Neuron (in vitro differentiated cells): ENCODE measurements at regions not wholly inside any gene's neighbourhood (a gene's known extent, or its start where the extent isn't known, plus 50 kb on each side); places are given as distances from the start of the nearest gene placed in this dataset.

Experiments used
- H2AFZ ChIP-seq: one replicate; pipeline ENCODE4 v1.6.1; 2013; ENCODE audit warnings: low read depth, mild to moderate bottlenecking, inconsistent platforms, low read length, moderate library complexity
- H3K27me3 ChIP-seq: one replicate; pipeline ENCODE4 v1.6.1; 2013; ENCODE audit warnings: low read length; ENCODE audit not compliant: insufficient read depth
- H3K36me3 ChIP-seq: one replicate; pipeline ENCODE4 v1.6.1; 2013; ENCODE audit warnings: low read length; ENCODE audit not compliant: insufficient read depth
- H3K4me1 ChIP-seq: one replicate; pipeline ENCODE4 v1.6.1; 2013; ENCODE audit warnings: low read length; ENCODE audit not compliant: insufficient read depth
- H3K4me3 ChIP-seq: 2 replicates; pipeline ENCODE4 v1.5.1; 2013; ENCODE audit warnings: mild to moderate bottlenecking, low read length, moderate library complexity
- H3K9me3 ChIP-seq: one replicate; pipeline ENCODE4 v1.6.1; 2013; ENCODE audit warnings: low read length

GRCh38 chr5:32973646-32974045, 262.5 kb downstream of the NPR3 start:
- H3K36me3 ChIP-seq: no peaks in the 10 kb centered on the region
- H3K4me3 ChIP-seq: no peak overlapping the region
- H2AFZ ChIP-seq: no peak overlapping the region
- no peaks in the 10 kb centered on the region for H3K4me1 ChIP-seq
- no peaks in the 10 kb centered on the region for H3K9me3 ChIP-seq
- H3K27me3 ChIP-seq: no peaks in the 10 kb centered on the region

GRCh38 chr5:32975656-32976375, 264.7 kb downstream of the NPR3 start:
- H3K9me3 ChIP-seq: no peaks in the 10 kb centered on the region
- no peak overlapping the region for H2AFZ ChIP-seq
- H3K36me3 ChIP-seq: no peaks in the 10 kb centered on the region
- no peak overlapping the region for H3K4me3 ChIP-seq
- no peaks in the 10 kb centered on the region for H3K4me1 ChIP-seq
- no peaks in the 10 kb centered on the region for H3K27me3 ChIP-seq

GRCh38 chr5:32981061-32981460, 269.9 kb downstream of the NPR3 start:
- no peaks in the 10 kb centered on the region for H3K9me3 ChIP-seq
- H2AFZ ChIP-seq: no peak overlapping the region
- no peak overlapping the region for H3K4me3 ChIP-seq
- no peaks in the 10 kb centered on the region for H3K36me3 ChIP-seq
- no peaks in the 10 kb centered on the region for H3K4me1 ChIP-seq
- H3K27me3 ChIP-seq: no peaks in the 10 kb centered on the region

DNA sequence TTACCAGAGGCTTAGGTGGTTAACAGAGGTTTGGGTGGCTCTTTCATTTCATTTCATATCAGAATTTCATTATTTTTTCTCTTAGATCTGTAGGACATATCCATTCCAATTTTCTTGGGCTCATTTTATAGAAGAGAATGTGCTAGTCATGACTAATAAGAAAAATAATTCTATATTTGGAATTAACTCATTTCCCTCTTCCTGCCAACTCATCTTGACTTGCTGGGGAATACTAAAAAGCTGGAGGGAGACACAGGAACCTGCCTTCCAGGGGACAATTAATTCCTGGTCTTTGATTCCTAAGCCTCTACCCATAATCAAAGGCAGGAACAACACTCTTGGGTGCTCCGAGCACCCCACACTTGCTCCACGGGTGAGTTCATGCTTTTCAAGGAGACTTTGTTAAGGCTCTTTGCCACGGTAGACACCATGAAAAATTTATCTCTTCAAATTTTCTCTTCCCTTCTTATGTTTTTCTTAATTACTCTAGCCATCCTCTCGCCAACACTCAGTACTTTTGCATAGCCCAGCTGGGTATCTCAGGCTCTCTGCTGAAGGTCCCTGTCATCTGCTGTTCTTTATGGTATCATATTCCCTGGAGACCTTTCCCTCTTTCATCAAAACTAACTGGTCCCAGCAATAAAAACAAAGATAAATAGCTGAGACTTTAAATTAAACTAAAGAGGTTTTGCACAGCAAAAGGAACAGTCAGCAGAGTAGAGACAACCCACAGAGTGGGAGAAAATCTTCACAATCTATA, 273.9 kb downstream of the NPR3 start:
- H3K4me3 ChIP-seq: no peak overlapping the region
- no peaks in the 10 kb centered on the region for H3K36me3 ChIP-seq
- no peaks in the 10 kb centered on the region for H3K9me3 ChIP-seq
- no peak overlapping the region for H2AFZ ChIP-seq
- no peaks in the 10 kb centered on the region for H3K4me1 ChIP-seq
- H3K27me3 ChIP-seq: no peaks in the 10 kb centered on the region

DNA sequence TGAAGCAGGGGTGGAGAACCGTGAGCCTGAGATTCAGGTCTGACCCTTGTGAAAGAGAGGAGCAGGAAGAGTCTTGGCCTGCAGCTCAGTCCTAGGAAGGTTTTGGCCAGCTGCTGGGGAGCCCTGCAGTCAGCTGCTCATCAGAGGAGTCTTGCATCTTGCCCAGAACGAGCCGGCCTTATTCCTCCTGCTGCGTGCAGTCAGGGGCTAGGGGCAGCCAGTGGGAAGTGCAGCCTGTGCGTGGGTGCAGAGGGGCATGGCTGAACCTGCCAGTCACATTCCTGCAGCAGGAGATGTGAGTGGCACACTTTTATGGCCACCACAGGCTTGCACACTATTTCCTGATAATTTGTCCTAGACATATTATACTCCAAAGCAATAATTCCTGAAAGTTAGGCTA, 278.7 kb downstream of the NPR3 start:
- no peaks in the 10 kb centered on the region for H3K9me3 ChIP-seq
- peaks cover 2% of the 10 kb centered on the region for H3K4me1 ChIP-seq
- H2AFZ ChIP-seq: no peak overlapping the region
- no peaks in the 10 kb centered on the region for H3K36me3 ChIP-seq
- no peak overlapping the region for H3K4me3 ChIP-seq
- H3K27me3 ChIP-seq: no peaks in the 10 kb centered on the region

GRCh38 chr5:32990593-32991420, 279.7 kb downstream of the NPR3 start:
- H3K4me1 ChIP-seq: peaks cover 2% of the 10 kb centered on the region
- no peaks in the 10 kb centered on the region for H3K27me3 ChIP-seq
- no peak overlapping the region for H3K4me3 ChIP-seq
- no peaks in the 10 kb centered on the region for H3K9me3 ChIP-seq
- no peaks in the 10 kb centered on the region for H3K36me3 ChIP-seq
- no peak overlapping the region for H2AFZ ChIP-seq

DNA sequence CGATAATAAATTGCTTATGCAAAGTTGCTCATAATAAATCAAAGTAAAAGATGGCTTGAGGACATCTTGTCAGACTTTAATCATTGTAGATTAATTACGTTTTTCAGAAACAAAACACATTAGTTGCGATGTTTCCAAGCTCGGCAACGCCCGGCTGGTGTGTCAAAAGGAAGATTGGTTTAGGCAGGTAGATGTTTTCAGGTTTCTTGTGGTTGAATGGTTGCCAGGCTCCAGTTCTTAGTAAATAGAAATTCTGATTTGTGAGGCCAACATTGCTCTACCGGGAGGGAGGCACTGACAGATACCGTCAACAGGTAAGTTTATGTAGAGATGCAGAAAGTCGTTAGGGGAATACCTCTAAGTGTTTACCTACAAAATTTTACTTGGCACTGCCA, 280.3 kb downstream of the NPR3 start:
- Histone ChIP-seq H3K4me1 (peaks cover 2% of the 10 kb centered on the region), H2AFZ (no peak overlapping the region), H3K36me3 (no peaks in the 10 kb centered on the region), H3K4me3 (no peak overlapping the region), H3K9me3 (no peaks in the 10 kb centered on the region), H3K27me3 (no peaks in the 10 kb centered on the region)

DNA sequence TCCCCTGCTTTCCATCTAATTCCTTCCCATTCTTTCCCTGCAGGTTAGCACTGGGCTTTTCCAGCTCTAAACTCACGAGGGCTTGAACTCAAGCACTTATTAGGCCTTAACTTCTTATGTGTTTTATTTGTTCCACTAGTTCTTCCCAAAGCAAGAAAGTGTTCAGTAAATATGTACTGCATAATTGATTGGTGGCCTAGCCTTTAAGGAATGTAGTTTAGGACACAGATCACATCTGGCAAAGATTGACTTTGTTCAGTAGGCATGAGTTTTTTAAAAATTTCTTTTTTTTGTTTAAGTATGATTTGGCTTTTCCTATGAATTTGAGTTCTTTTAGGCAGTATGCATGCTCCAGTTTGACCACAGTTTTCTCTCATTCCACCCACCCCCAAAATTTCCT, 285.2 kb downstream of the NPR3 start:
- Histone ChIP-seq H2AFZ (no peak overlapping the region), H3K9me3 (no peaks in the 10 kb centered on the region), H3K36me3 (no peaks in the 10 kb centered on the region), H3K4me3 (no peak overlapping the region), H3K27me3 (no peaks in the 10 kb centered on the region), H3K4me1 (no peaks in the 10 kb centered on the region)

GRCh38 chr5:33008751-33009418, 297.8 kb downstream of the NPR3 start:
- Histone ChIP-seq H3K36me3 (no peaks in the 10 kb centered on the region), H3K27me3 (no peaks in the 10 kb centered on the region), H3K9me3 (no peaks in the 10 kb centered on the region), H2AFZ (no peak overlapping the region), H3K4me1 (no peaks in the 10 kb centered on the region), H3K4me3 (no peak overlapping the region)

GRCh38 chr5:33010846-33011245, 299.7 kb downstream of the NPR3 start:
- H2AFZ ChIP-seq: no peak overlapping the region
- no peaks in the 10 kb centered on the region for H3K27me3 ChIP-seq
- H3K9me3 ChIP-seq: no peaks in the 10 kb centered on the region
- H3K4me3 ChIP-seq: no peak overlapping the region
- no peaks in the 10 kb centered on the region for H3K36me3 ChIP-seq
- no peaks in the 10 kb centered on the region for H3K4me1 ChIP-seq

DNA sequence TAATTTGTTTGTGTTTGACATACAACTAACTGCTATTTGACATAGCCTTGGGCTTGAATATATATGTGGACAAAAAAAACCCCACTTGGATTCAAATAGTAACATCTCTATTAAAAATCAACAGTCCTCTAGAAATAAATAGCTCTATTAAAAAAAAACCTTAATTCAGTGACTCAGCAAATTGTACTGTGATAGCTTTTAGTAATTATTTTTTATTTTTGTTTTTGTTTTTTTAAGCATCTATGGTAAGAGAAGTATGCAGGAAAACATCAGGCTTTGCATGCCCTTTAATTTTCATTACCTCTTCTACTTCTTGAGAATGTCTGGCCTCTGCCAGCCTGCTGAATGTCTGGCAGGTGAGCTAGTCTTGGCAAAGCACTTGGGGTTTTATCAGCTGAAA, 300.7 kb downstream of the NPR3 start:
- Histone ChIP-seq H3K9me3 (no peaks in the 10 kb centered on the region), H2AFZ (no peak overlapping the region), H3K36me3 (no peaks in the 10 kb centered on the region), H3K4me3 (no peak overlapping the region), H3K27me3 (no peaks in the 10 kb centered on the region), H3K4me1 (no peaks in the 10 kb centered on the region)

DNA sequence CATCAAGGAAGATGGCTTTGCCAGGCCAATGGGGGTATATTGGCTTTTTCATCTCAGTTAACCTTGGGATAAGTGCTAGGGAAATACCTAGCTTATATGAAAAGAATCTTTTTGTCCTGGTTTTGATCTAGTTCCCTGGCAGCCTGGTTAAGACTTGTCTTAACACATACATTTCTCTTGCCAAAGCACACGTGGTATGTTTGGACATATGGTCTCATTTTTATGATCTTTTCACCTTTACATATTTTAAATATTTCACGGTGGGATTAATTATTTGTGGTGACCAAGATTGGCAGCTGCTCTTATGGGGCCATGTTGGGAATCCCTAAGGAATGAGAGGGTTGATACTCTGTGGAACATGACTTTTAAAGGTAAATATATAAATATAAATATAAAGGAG, 312.5 kb downstream of the NPR3 start:
- Histone ChIP-seq H3K9me3 (no peaks in the 10 kb centered on the region), H3K4me1 (no peaks in the 10 kb centered on the region), H2AFZ (no peak overlapping the region), H3K4me3 (no peak overlapping the region), H3K27me3 (no peaks in the 10 kb centered on the region), H3K36me3 (no peaks in the 10 kb centered on the region)
